ENCODE measurements at regions not wholly inside any gene's neighbourhood (a gene's known extent, or its start where the extent isn't known, plus 50 kb on each side); places are given as distances from the start of the nearest gene placed in this dataset.

DNA sequence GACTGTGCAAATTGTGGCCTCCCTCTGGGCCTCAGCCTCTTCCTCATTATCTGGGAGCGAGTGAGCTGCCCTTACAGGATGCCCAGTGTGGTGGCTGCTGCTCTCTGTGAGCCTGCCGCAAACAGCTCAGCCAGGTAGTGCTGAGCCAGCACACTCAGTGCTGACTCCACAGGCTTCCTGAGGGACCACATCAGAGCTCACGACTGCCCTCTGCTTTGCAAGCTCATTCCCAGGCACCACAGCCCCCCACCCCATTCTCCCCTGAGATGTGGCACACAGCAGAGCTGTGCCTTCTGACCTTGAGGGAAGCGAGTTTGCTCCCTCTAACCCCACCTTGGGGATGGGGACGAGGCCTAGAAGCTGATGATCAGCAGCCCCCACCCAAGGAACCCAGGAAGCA is 230.5 kb upstream of the PPP2R2D start:
- no peaks in the 10 kb centered on the region for H3K27me3 ChIP-seq (ENCODE audit: control insufficient read depth, insufficient read depth, low read length)
- TF ChIP-seq CTCF (IDR thresholded peaks at IDR 0.05; ENCODE audit: insufficient read depth, low read length, poor library complexity, severe bottlenecking), result no peak
- H3K4me3 ChIP-seq (ENCODE audit: low read depth, low read length), result no peak overlapping the region
- no peaks in the 10 kb centered on the region for H3K36me3 ChIP-seq (ENCODE audit: control insufficient read depth, insufficient read depth, low read length)
- no peak for DNase-seq (ENCODE audit: low read depth)

- TF ChIP-seq CTCF (IDR thresholded peaks at IDR 0.05; ENCODE audit: insufficient read depth, low read length, poor library complexity, severe bottlenecking), result no peak
- Histone ChIP-seq H3K27me3 (ENCODE audit: control insufficient read depth, insufficient read depth, low read length) (no peaks in the 10 kb centered on the region), H3K4me3 (ENCODE audit: low read depth, low read length) (no peak overlapping the region), H3K36me3 (ENCODE audit: control insufficient read depth, insufficient read depth, low read length) (no peaks in the 10 kb centered on the region)
- DNase-seq (ENCODE audit: low read depth), result no peak
Measured at GRCh38 chr10:131673396-131673795, 227.4 kb upstream of the PPP2R2D start.

DNA sequence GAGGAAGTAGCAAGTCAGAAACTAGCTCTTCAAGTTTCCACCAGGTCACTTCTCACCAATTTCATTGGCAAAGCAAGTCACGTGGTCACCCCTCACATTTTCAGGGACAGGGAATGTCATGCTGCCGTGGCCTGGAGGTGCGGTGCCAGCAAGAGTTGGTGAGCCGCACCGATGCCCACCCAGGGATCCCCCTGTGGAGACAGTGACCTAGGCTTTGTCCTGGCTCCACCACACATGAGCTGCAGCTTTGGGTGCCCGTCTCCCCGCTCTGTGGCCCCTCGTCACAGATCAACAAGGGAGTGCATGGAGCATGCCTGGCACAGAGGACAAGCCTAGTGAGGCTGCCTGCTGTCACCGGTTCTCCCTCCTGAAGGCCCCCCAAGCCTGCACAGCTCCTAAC is 226.7 kb upstream of the PPP2R2D start:
- no peak for DNase-seq (ENCODE audit: low read depth)
- Histone ChIP-seq H3K27me3 (ENCODE audit: control insufficient read depth, insufficient read depth, low read length) (no peaks in the 10 kb centered on the region), H3K36me3 (ENCODE audit: control insufficient read depth, insufficient read depth, low read length) (no peaks in the 10 kb centered on the region), H3K4me3 (ENCODE audit: low read depth, low read length) (no peak overlapping the region)
- TF ChIP-seq CTCF (IDR thresholded peaks at IDR 0.05; ENCODE audit: insufficient read depth, low read length, poor library complexity, severe bottlenecking), result no peak

DNA sequence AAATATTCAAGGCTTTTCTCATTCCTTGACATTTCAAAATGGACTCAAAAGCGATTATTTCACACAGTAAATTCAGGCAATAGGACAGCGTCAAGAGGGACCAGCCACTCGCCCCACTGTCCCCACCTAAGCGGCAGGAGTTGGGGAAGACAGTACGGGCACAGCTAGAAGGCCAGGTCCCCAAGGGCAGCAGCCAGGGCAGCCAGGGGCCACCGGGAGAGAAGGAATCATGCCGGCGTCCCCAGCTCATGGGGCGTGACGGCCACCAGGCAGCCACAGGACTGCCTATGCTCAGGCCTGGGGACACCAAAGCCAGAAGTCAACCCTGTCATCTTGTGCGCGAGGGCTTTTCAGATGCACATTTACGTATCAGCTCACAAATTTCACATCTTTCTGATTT is 225.7 kb upstream of the PPP2R2D start:
- H3K4me3 ChIP-seq (ENCODE audit: low read depth, low read length), result no peak overlapping the region
- TF ChIP-seq CTCF (IDR thresholded peaks at IDR 0.05; ENCODE audit: insufficient read depth, low read length, poor library complexity, severe bottlenecking), result no peak
- H3K36me3 ChIP-seq (ENCODE audit: control insufficient read depth, insufficient read depth, low read length), result no peaks in the 10 kb centered on the region
- no peaks in the 10 kb centered on the region for H3K27me3 ChIP-seq (ENCODE audit: control insufficient read depth, insufficient read depth, low read length)
- DNase-seq (ENCODE audit: low read depth), result no peak

DNA sequence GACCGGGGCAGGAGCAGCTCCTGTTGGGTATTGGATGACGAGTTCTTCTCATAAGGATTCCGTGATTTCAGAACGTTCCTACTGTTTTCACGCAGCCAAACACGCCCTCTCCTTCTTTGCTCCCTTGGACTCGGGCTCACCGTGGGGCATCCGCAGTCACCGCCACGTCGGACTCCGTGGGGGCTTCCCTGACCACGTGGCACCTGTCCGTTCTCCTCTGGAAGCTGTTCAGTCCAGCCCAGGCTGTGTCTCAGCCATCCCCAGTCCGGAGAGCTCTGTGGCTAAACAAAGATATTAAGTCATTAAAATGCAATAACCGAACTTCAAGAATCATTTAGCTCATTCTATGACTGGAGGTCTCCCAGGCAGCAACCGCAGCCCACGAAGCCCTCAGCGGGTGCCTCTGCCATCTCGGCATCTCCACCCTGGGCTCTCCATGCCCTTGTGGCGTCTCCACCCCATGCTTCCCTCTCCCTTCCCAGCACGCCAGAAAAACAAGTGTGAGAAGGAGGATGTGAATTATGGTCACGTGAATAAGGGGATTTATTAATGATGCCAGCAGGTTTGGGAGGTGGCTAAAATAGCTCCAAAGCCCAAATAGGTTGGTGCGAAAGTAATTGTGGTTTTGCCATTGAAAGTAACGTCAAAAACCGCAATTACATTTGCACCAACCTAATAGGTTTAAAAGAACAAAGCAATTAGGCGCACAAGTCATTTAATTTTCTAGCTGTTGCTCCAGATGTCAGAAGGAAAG is 224.6 kb upstream of the PPP2R2D start:
- no peaks in the 10 kb centered on the region for H3K36me3 ChIP-seq (ENCODE audit: control insufficient read depth, insufficient read depth, low read length)
- no peak for TF ChIP-seq CTCF (IDR thresholded peaks at IDR 0.05; ENCODE audit: insufficient read depth, low read length, poor library complexity, severe bottlenecking)
- H3K27me3 ChIP-seq (ENCODE audit: control insufficient read depth, insufficient read depth, low read length), result no peaks in the 10 kb centered on the region
- H3K4me3 ChIP-seq (ENCODE audit: low read depth, low read length), result no peak overlapping the region
- no peak for DNase-seq (ENCODE audit: low read depth)

Data from kidney epithelial cell (primary cell).